ENCODE measurements at regions not wholly inside any gene's neighbourhood (a gene's known extent, or its start where the extent isn't known, plus 50 kb on each side); places are given as distances from the start of the nearest gene placed in this dataset.

DNA sequence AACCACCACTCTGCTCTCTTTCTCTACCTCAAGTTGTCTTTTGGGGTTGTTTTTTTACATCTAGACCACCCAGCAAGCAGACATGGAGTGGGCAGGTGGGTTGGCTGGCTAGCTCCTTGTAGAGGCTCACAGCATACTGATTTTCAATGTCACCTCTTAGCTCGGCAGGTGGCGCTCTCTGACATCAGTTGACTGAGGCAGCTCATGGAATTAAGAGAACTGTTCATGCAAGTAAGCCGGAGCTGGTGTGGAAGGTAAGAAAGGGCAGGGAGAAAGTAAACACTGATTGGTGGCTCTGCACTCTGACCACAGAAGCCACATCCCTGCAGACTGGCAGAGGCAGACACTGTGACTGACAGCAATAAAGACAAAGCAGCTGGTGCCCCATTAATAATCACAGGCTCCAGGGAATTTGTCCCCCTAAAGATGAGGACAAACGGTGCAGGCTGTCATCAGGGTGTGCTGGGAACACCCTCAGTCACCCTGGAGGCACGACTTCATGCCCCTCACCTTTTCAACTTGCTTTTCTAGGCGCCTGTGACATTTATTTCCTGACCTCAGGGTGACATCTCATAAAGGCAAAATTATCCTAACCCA is 226.8 kb downstream of the LMX1A start:
- TF ChIP-seq, protein P1, sequence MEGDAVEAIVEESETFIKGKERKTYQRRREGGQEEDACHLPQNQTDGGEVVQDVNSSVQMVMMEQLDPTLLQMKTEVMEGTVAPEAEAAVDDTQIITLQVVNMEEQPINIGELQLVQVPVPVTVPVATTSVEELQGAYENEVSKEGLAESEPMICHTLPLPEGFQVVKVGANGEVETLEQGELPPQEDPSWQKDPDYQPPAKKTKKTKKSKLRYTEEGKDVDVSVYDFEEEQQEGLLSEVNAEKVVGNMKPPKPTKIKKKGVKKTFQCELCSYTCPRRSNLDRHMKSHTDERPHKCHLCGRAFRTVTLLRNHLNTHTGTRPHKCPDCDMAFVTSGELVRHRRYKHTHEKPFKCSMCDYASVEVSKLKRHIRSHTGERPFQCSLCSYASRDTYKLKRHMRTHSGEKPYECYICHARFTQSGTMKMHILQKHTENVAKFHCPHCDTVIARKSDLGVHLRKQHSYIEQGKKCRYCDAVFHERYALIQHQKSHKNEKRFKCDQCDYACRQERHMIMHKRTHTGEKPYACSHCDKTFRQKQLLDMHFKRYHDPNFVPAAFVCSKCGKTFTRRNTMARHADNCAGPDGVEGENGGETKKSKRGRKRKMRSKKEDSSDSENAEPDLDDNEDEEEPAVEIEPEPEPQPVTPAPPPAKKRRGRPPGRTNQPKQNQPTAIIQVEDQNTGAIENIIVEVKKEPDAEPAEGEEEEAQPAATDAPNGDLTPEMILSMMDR (optimal IDR thresholded peaks at IDR 0.05 in 1 of 3, IDR thresholded peaks at IDR 0.05 in 1 of 3, conservative IDR thresholded peaks at IDR 0.05 in 1 of 3; ENCODE audit: extremely low read depth in 1 of 3, insufficient read depth in 2 of 3, low read length in 3 of 3), result peak; percentile 78 to 86 (median 84)
- TF ChIP-seq EZH2 (IDR thresholded peaks at IDR 0.05; ENCODE audit: low read length), result no peak

All from keratinocyte (primary cell).